T-helper 9 cell (primary cell): ENCODE measurements at regions not wholly inside any gene's neighbourhood (a gene's known extent, or its start where the extent isn't known, plus 50 kb on each side); places are given as distances from the start of the nearest gene placed in this dataset.

Experiments
- DNase-seq: peaks from one replicate; pipeline ENCODE4 v3.0.0-alpha.2; 2020

DNA sequence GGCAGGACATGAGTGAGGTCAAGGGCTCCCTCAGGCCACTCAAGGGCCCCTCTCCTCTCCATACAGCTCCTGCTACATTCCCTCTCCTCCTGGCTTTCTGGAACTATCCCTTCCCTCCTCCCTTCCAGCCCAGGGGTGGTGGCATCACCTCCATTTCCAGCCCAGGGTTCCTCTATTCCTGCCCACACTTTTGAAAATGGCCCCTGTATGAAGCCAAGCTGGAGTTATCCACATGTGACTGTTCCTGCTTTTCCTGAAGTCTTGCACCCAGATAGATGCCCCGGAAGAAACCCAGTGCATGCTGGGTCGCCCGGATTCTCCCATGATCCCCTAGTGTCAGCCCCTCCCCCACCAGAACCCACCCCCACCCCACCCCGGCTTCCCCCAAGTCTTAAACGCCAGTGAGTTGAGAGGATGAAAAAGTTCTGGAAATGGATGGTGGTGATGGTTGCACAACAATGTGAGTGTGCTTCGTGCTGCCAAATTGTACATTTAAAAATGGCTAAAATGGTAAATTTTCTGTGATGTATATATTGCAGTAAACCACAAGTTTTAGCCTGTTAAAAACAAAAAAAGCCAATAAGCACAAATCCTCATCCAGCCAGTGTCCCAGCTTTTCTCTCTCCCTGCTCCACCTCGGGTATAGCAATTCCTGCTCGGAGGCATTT is 136.9 kb downstream of the SCARB1 start:
- no peak for DNase-seq

DNA sequence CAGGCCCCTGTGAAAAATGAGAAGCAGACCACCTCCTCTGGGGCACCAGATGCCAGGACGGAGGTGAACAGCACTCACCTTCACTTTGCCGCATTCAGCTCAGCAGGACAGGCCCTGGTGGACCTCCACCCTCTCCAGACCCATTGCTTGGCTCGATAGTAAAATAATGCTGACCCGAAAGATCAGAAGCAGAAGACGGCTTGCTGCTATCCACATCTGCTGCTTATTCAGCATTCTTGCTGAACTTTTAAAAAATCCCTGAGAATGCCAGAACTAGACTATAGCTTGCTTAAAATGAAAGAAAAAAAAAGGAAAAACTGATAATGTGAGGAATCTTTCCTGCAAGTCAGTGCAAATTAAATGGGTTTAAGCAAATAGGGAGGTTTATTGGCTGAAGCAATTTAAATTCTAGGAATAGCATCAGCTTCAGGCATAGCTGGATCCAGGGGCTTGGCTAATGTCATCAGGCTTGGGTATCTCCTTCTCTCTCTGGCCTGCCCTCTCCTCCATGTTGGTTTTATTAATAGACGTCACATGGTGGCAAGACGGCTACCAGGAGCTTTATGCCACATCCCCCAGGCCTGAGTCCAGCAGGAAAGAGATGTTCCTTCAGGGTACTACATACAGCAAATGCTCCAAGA is 137.9 kb downstream of the SCARB1 start:
- no peak for DNase-seq

DNA sequence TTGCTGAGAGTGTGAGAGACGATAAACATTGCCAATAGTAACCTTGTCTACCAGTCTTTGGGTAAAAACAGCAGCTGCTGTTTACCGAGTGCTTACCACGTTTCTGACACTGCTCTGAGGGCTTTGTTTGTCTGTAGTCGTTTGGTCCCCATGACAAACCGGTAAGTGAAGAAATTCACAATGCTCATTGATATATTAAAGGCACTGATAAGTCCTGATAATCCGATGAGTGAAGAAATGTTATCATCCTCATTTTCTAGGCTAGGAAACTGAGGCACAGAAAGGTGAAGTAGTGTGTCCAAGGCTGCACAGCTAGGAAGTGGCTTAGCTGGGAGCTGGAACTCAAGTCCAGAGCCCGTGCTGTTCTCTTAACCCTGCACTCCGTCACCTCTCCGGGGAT is 138.6 kb downstream of the SCARB1 start:
- DNase-seq, result no peak

DNA sequence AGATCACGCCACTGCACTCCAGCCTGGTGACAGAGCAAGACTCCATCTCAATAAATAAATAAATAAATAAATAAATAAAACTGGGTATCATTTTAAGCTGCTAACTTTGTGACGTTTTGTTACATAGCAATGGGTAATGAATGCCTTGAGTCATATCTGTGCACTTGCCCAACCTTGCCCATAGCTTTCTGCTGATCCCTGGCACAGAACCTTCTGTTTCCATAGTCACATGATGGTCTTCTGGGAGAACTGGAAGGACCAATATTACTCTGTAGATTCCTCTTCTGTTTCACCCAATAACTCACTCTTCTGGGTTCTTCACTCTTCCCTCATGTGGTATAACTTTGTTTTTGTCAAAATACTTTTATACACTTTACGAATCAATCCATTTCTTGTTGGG is 140.8 kb downstream of the SCARB1 start:
- no peak for DNase-seq

DNA sequence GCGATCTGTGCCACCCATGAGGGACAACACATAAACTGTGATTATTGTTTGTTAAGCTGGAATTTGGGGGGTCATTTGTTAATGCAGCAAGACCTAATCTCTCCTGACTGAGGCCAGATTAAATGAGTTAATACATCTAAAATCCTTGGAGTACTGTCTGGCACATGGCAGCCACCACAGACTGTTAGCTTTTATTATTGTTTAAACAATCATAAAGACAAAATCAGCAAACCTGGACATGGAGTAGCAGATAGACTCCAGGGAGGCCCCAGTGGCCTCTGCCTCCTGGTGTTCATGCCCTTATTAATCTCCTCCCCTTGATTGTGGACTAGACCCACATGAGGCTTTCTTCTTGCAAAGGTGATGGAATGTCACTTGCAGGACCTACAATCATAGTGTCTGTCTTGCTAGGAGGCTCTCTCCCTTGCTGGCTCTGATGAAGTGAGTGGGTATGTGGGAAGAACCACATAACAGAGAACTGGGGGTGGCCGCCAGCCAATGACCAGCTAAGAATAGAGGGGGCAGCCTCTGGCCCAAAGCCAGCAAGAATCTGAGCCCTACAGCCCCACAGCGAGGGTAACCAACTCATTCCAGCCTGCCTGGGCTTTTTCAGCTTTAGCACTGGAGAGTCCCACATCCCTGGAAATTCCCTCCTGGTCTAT is 142.0 kb downstream of the SCARB1 start:
- no peak for DNase-seq

DNA sequence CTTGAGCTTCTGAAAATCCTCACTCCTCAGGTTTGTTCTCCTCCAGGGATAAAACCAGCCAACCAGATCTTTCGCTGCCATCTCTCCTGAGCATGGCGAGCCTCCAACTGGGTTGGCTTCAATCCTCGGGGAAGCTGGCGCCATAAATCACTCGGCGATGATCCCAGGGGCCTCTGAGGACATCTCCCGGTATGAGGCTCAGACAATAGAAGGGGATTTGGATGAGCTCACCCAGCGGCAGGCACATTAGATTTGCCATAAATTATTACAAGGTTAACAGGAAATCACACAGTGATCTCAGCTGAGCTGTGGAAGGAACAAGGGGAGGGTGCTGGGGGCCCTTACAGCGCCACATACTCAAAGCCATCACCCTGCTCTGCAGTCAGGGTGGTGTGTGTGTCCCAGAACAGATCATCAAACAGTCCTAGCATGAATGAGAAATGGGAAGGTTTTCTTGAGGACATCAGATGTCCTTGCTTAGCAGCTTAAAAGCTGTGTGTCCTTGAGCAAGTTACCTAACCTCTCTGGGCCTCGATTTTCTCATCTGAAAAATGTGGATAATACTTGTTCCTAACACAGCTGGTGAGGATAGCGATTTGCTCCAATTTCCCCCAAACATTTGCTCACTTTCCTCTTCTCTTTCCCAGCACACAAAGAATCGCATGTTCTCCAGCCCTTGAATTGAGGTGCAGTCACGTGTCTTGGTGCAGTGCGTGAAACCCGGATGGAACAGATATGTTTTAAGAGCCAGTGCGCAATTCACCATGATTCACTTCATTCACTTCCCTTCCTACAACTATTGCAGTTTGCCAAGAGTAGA is 142.8 kb downstream of the SCARB1 start:
- DNase-seq, result no peak

DNA sequence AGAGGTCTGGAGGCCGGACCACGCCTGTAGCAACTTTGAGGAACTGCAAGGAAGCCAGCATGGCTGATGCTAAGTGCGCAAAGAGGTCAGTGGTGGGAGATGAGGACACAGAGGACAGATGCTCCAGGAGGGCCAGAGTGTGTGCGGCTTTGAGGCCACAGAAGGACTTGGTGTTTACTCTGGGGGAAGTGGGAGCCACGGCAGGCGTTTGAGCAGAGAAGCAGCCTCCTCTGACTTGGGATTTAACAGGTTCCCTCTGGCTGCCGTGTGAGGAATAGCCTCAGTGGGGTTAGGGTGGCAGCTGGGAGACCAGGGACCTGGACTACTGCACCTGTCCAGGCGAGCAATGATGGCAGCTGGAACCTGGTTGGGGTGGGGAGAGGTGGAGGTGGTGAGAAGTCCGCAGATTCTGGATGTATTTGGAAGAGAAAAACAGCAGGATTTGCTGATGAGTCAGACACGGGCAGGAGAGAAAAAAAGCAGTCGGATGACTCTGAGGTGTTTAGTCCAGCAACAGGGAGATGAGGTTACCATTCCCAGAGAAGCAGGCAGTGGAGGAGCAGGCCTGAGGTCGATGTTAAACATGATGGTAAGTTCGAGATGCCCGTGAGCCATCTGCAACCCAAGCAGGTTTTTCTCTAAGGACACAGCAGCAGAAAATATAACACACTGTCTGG is 143.5 kb downstream of the SCARB1 start:
- DNase-seq, result no peak

DNA sequence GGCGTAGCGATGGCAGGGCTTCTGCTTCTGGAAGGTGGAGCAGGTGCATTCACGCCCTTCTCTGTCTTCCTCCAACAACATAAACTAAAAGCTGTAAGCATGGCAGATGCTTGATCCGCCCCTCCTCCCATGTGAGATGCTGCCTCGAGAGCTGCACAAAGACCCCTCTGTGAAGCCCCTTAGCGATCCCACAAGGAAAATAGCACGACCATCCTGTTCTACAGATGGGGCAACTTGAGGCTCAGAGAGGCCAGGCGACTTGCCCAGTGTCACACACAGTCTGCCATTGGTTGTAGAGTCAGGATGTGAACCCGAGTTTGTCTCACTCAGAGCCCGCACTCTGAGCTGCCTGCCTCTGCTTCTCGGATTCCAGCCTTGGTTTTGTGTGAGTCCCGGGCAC is 144.4 kb downstream of the SCARB1 start:
- DNase-seq, result no peak

DNA sequence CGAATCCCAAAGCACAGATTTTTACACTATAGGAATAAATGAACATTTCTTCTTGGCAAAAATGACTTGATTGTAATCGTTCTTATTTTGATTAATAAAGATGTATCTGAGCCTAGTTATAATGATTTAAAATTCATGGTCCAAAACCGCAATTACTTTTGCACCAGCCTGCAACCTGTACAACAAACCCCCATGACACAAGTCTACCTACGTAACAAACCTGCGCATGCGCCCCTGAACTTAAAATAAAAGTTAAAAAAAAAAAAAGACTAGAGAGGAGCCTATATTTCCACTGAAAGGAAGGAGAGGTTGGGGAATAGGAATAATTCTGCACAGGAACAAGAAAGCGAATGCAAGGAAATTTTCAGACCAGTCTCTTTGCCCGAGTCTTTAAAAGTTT is 145.2 kb downstream of the SCARB1 start:
- no peak for DNase-seq

DNA sequence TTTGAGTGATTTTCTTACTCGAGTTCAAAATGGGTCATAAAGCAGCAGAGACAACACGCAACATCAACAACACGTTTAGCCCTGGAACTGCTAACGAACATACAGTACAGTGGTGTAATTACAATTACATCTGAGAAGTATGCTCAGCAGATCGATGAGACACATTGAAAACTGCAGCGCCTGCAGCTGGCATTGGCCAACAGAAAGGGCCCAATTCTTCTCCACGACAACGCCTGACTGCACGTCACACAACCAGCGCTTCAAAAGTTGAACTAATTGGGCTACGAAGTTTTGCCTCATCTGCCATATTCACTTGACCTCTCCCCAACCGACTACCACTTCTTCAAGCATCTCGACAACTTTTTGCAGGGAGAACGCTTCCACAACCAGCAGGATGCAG is 145.6 kb downstream of the SCARB1 start:
- no peak for DNase-seq

DNA sequence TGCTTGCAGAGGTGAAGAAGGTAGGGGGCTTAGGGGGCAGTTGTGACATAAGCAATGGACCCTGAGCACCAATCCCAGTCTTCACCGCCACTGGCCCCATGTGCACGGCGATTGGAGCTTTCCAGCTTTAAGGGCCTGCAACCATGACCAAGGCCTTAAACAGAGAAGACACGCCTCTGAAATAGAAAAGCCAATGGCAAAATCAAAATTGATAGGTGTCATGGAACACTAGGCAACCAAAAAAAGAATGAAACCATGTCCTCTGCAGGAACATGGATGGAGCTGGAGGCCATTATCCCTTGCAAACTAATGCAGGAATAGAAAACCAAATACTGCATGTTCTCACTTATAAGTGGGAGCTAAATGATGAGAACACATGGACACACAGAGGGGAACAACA is 146.3 kb downstream of the SCARB1 start:
- no peak for DNase-seq

DNA sequence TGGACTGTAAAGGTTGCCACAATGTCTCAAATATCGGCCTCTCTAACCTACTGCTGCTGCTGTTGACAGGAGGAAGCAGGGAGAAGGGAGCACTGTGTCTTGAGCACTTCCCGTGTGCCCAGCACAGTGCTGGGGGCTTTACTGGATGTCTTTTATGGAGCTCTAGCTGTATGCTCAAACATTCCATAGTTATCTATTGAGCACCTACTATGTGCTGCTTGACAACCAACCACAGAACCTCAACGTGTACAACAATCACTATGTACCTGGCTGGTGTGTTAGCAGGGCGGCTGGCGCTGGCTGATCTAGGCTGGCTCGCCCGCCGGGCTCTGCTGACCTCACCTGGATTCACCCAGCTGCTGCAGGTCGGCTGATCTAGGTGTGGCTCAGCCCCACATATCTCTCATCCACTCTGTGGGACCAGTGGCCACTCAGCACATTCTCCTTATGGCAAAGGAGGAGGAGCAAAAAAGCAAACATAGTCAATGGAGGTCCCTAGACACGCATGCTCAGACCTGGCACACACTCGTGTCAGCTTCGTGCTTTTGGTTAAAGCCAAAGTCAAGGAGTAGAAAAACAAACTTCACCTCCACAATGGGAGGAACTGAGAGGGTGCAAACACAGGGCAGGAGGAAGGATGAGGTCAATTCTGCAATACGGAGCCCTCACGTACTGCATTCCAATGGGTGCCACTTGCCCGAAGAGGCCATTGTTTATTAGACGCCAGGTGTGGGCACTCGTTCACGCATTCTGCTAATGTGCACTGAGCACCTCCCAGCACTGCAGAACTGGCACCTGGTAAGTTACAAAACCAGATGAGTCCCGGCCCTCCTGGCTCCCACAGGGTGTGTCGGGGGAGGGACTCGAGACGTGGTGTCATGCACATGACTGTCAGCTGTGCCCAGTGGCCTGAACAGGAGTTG is 147.2 kb downstream of the SCARB1 start:
- DNase-seq, result no peak

DNA sequence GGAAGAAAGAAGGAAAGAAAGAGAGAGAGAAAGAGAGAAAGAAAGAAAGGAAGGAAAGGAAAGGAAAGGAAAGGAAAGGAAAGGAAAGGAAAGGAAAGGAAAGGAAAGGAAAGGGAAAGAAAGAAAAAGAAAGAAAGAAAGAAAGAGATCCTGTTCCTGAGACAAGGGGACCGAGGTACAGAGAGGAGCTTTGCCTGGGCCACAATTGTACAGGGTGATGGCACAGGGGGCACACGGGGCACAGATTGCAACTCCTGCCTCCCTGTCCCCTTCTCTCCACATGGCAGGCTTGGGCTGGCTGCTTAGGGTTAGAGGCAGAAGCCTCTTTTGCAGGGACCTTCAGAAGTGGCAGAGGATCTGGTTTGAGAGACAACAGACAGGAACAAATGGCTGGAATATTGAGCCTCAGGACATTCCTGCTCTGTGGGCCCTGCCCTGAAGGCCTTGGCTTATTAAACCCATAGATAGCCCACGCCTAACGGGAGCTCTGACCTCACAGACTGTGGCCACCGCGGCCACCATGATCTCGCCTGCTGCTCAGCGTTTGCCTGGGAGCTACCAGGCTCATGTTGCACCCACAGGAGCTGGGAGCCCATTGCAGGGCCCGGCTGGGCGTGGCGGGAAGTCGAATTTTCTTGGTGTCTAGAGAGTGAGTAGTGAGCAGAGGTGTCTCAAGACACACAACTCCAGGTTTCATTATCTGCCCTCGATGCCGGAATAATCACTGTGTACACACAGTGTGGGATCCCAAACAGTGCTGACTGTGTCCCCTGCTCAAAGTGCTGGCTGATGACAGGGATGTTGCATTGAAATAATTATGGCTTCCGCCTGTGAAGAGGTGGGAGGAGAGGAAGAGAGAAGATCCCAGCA is 147.9 kb upstream of the NCOR2 start:
- no peak for DNase-seq

DNA sequence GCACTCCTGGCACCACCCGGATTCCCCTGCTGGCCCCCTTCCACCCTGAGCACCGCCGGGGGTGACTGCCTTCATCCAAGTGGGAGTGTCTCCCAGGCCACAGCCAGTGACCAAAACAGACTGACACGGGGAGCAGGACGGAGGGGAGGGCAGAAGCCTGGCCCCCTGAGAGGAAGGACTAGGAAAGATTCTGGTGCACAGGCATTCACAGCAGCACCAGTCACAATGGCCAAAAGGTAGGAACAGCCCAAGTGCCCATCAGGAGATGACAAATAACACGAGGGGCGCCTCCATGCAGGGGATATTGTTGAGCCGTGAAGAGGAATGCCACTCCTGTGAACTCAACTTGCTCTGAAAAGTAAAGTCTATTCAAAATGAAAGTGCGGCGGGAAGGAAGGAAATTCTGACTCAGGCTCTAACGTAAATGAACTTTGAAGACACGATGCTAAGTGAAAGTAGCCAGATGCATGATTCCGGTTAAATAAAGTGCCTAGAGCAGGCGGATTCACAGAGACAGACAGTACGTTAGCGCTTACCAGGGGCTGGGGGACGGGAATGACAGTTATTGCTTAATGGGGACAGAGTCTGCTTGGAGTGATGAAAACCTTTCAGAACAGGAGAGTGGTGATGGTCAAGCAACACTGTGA is 146.1 kb upstream of the NCOR2 start:
- DNase-seq, result peak; percentile 2

DNA sequence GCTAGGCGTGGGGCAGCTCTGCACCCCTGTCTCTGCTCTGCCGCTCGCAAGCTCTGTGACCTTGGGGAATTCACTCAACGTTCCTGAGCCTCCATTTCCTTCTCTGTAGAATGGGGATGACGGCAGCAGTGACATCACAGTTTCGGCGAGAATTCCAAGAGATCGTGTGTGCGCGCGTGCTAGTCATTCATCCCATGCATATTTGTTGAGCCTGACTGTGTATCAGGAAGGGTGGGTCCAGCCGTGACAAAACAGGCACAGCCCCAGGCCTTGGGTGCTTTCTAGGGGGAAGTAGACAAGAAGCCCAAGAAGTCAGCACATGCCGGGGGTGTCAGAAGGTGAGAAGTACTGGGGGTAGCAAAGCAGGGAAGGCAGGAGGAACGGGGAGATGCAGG is 145.6 kb upstream of the NCOR2 start:
- DNase-seq, result no peak

DNA sequence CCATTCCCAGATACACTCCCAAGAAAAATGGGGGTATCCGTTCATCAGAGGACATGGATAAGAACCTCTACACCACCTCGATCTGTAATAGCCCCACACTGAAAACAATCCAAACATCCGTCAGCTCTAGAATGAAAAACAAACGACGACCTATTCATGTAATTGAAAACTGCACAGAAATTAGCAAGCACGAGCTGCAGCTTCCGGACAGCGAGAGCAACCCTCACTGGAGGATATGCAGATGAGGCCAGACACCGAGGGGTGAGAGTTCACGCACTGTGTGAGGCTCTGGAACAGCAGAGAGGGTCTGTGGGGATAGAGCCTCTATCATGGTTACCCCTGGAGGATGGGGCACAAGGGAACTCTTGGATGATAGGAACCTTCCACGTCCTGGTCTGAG is 143.9 kb upstream of the NCOR2 start:
- no peak for DNase-seq

DNA sequence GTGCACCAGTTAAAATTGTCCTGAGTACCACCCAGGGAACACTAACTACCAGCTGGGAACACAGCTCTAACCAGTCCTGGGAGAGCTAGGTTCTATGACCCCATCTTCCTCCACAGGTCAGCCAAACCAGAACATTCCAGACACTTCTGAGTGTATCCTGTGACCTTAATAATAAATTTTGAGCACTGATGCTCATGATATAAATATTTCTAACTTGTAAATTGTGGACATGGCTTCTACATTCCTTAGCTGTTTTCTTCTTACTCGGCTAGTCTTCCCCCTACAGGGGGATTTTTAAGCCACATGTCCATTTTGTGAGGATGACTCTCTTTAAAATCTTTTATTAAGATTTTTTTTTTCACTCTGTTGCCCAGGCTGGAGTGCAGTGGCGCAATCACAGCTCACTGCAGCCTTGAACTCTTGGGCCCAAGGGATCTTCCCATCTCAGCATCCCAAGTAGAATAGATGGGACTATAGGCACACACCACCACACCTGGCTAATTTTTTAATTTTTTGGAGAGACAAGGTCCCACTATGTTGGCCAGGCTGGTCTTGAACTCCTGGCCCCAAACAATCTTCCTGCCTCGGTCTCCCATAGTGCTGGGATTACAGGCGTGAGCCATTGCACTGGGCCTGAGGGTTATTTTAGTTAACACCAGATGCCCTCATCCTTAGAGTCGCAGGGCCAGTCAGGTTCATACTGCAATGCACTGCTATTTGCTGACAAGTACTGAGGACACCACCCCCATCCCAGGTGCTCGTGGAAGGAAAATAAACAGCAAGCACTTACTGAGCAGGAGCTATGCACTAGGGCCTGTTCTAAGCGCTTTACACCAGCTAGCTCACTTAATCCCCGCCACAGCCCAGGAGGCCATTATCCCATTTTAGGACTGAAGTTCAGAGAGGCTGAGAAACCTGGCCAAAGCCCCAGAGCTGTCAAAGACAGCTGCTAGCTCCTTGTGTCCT is 142.6 kb upstream of the NCOR2 start:
- no peak for DNase-seq

DNA sequence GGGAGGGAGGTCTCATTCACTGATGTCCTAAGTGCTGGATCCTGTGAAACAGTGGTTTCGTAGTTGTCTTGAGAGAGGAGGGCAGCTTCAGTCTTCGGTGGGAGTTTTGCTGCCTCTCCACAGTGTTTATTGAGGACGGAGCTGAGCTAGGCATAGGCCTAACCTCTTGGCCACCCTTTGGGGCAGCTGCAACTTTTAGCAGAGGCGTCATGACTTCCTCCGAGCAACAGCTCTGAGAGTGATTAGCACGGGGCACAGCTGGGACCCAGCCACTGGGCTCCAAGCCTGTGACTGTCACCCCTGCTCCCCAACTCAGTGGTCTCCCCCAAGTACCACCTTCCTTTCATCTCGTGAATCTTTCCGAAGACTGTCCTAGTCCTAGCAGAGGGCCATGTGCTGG is 139.9 kb upstream of the NCOR2 start:
- DNase-seq, result no peak

DNA sequence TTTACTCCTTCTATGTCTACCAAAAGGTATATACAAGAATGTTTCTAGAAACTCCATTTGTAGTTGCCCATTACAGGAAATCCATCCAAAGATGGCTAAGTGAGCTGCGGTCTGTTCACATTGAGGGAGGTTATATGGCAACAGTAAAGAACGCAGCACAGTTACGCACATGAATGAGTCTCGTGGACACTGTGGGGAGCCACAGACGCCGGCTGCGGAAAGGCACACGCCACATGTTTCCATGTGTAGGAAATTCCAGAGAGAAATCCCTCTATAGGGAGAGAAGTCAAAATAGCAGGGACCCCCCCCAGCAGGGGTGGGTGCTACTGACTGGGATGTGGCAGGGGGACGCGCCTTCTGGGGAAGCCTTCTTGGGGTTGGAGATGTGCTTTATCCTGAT is 139.0 kb upstream of the NCOR2 start:
- DNase-seq, result no peak
